ENCODE measurements at regions not wholly inside any gene's neighbourhood (a gene's known extent, or its start where the extent isn't known, plus 50 kb on each side); places are given as distances from the start of the nearest gene placed in this dataset.

GRCh38 chr6:15715851-15716250, 53.0 kb upstream of the DTNBP1 start:
- no peak for DNase-seq

- DNase-seq: no peak
Observed at GRCh38 chr6:15715060-15715459, 52.2 kb upstream of the DTNBP1 start.

GRCh38 chr6:15714658-15715057, 51.8 kb upstream of the DTNBP1 start:
- DNase-seq: no peak

- DNase-seq: no peak
Observed at GRCh38 chr6:15713325-15713724, 50.5 kb upstream of the DTNBP1 start.

GRCh38 chr6:15712797-15713196, 50.0 kb upstream of the DTNBP1 start:
- no peak for DNase-seq
